ENCODE measurements at regions not wholly inside any gene's neighbourhood (a gene's known extent, or its start where the extent isn't known, plus 50 kb on each side); places are given as distances from the start of the nearest gene placed in this dataset.

DNA sequence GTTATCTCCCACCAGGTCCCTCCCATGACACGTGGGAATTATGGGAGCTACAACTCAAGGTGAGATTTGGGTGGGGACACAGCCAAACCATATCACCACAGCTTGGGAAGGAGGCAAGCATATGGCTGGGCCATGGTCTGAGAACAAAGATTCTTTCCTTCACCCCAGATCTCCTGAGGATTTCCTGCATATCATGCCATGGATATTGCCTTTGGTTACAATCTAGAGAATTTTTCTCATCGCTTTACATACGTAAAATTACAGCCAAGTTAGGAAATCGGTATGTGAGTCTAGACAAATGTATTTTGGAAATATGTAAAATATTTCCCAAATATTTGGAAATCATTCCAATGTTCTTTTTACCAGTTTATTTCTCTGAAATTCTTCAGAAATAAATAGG, 398.3 kb downstream of the RFC3 start:
- no peaks in the 10 kb centered on the region for H3K27me3 ChIP-seq (ENCODE audit: low read depth, low read length)
- no peaks in the 10 kb centered on the region for H3K9me3 ChIP-seq (ENCODE audit: control insufficient read depth in 1 of 2, low read length in 2 of 2)
- H3K36me3 ChIP-seq (ENCODE audit: control insufficient read depth in 1 of 2, insufficient read depth in 2 of 2, low read length in 2 of 2), result no peaks in the 10 kb centered on the region
- no peaks in the 10 kb centered on the region for H3K4me1 ChIP-seq (ENCODE audit: control insufficient read depth in 1 of 2, insufficient read depth in 2 of 2, low read length in 2 of 2)
- no peak overlapping the region for H3K4me3 ChIP-seq (ENCODE audit: low read depth in 1 of 2, low read length in 2 of 2)
- no peak overlapping the region for H3K27ac ChIP-seq (ENCODE audit: low read length)

DNA sequence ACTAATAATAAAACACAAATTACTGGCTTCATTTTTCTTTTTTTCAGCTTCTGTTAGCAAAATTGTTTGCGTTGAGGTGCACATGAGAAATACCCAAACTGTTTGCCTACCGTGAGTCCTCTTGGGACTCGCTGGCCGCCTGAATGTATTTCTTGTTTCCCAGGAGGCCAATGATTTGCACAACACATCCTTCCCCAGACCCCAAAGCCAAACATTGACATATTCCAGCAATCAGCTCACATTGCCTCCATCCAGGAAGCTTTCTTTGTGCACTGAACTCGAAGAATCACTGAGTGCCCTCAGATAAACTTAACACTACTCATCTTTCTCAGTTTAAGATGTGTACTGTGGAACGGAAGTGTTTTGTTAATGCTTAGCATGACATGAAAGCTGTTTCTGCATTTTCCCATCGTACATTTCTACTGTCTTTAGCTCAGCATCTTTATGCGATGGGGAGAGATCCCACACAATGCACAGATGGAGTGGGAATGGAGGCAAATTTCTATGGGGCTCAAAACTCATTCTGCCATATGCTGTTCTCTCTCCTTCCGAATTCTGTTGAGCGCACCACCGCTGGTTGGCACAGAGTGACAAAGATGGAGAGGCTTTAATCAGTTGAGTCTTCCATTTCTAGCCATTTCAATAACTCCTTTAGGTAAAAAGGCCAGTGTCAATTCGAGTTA, 399.5 kb downstream of the RFC3 start:
- no peaks in the 10 kb centered on the region for H3K9me3 ChIP-seq (ENCODE audit: control insufficient read depth in 1 of 2, low read length in 2 of 2)
- no peaks in the 10 kb centered on the region for H3K4me1 ChIP-seq (ENCODE audit: control insufficient read depth in 1 of 2, insufficient read depth in 2 of 2, low read length in 2 of 2)
- no peaks in the 10 kb centered on the region for H3K27me3 ChIP-seq (ENCODE audit: low read depth, low read length)
- H3K36me3 ChIP-seq (ENCODE audit: control insufficient read depth in 1 of 2, insufficient read depth in 2 of 2, low read length in 2 of 2), result no peaks in the 10 kb centered on the region
- H3K27ac ChIP-seq (ENCODE audit: low read length), result no peak overlapping the region
- no peak overlapping the region for H3K4me3 ChIP-seq (ENCODE audit: low read depth in 1 of 2, low read length in 2 of 2)

DNA sequence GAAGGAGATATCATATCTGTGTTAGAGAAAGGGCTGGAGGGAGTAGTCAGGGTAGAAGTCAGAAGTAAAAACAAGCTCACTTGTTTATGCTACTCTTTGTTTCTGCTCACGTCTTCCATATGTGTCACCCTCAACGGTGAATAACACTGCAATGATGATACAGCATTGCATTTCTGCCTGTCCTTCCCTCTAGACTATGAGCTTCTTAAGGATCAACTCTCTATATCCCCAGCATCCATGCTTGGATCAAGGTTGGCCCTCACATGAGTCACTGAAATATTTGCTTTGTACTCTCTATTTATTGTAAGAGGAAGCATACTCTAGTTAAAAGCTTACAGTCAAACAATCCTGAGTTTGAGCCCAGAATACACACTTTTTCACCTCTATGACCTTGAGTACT, 406.0 kb downstream of the RFC3 start:
- H3K36me3 ChIP-seq (ENCODE audit: control insufficient read depth in 1 of 2, insufficient read depth in 2 of 2, low read length in 2 of 2), result no peaks in the 10 kb centered on the region
- no peaks in the 10 kb centered on the region for H3K27me3 ChIP-seq (ENCODE audit: low read depth, low read length)
- no peak overlapping the region for H3K27ac ChIP-seq (ENCODE audit: low read length)
- H3K4me3 ChIP-seq (ENCODE audit: low read depth in 1 of 2, low read length in 2 of 2), result no peak overlapping the region
- no peaks in the 10 kb centered on the region for H3K4me1 ChIP-seq (ENCODE audit: control insufficient read depth in 1 of 2, insufficient read depth in 2 of 2, low read length in 2 of 2)
- peaks cover 0 to 6% of the 10 kb centered on the region in 2 donors for H3K9me3 ChIP-seq (ENCODE audit: control insufficient read depth in 1 of 2, low read length in 2 of 2)

DNA sequence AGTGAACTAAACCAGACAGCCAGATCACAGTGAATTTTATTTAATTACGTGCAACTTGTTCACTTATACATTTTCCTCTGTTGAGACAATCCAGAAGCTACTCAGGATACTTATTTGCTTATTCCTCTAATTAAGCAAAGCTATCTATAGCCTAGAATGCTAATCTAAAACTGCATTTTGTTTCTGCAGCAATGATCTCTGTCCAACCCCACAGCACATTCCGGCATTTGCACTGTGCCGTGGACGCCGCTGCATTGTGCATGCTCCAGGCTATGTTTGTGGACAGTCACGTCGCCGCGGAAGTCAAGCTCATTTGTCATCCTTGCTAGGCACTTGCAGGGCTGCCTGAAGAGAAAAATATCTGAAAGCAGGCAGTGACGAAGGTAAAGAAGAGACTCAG, 406.9 kb downstream of the RFC3 start:
- Histone ChIP-seq H3K4me3 (ENCODE audit: low read depth in 1 of 2, low read length in 2 of 2) (peak overlapping the region in 1 of 2 donors; percentile 11), H3K9me3 (ENCODE audit: control insufficient read depth in 1 of 2, low read length in 2 of 2) (peaks cover 0 to 6% of the 10 kb centered on the region in 2 donors), H3K36me3 (ENCODE audit: control insufficient read depth in 1 of 2, insufficient read depth in 2 of 2, low read length in 2 of 2) (no peaks in the 10 kb centered on the region)

DNA sequence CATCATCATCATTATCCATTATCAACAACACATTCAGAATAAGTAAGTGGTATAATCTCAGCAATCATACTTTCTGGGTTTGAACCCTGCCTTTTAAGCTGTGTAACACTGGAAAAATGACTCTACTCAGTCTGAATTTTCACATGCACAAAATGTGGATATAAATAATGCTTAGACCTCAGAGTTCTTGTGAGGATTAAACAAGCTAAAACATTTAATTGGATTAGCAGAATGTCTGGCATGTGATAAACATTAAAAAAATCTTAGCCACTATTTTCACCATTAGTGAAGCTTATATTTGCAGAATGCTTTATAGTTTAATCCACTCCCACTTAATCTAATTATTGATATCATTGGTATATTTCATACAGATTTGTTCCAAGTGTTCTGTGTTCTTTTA, 412.3 kb downstream of the RFC3 start:
- Histone ChIP-seq H3K4me1 (ENCODE audit: control insufficient read depth in 1 of 2, insufficient read depth in 2 of 2, low read length in 2 of 2) (no peaks in the 10 kb centered on the region), H3K36me3 (ENCODE audit: control insufficient read depth in 1 of 2, insufficient read depth in 2 of 2, low read length in 2 of 2) (no peaks in the 10 kb centered on the region), H3K27ac (ENCODE audit: low read length) (no peak overlapping the region), H3K27me3 (ENCODE audit: low read depth, low read length) (no peaks in the 10 kb centered on the region), H3K9me3 (ENCODE audit: control insufficient read depth in 1 of 2, low read length in 2 of 2) (peaks cover 0 to 11% of the 10 kb centered on the region in 2 donors), H3K4me3 (ENCODE audit: low read depth in 1 of 2, low read length in 2 of 2) (no peak overlapping the region)

More for the DNA sequence above, 406.9 kb downstream of the RFC3 start:
- no peaks in the 10 kb centered on the region for H3K4me1 ChIP-seq (ENCODE audit: control insufficient read depth in 1 of 2, insufficient read depth in 2 of 2, low read length in 2 of 2)
- H3K27ac ChIP-seq (ENCODE audit: low read length), result no peak overlapping the region
- H3K27me3 ChIP-seq (ENCODE audit: low read depth, low read length), result no peaks in the 10 kb centered on the region

DNA sequence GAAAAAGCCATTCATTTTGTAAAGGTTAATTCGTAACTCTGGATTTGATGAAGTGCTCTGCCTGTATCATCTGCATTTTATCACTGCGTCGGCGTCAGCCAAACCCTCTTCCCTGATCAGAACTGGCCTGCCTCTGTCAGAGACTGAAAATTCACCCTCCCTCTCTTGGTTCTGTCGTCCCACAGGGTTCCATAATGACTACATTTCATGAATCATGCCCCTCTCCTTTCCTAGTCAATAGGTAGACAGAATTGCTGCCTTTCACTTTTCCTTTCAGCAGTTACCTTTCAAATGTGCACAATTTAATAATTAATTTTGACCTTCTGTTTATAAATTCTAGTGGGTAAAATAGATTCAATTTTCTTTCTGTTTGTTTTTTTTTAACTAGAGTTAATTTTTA, 423.4 kb downstream of the RFC3 start:
- no peaks in the 10 kb centered on the region for H3K9me3 ChIP-seq (ENCODE audit: control insufficient read depth in 1 of 2, low read length in 2 of 2)
- no peak overlapping the region for H3K4me3 ChIP-seq (ENCODE audit: low read depth in 1 of 2, low read length in 2 of 2)
- H3K36me3 ChIP-seq (ENCODE audit: control insufficient read depth in 1 of 2, insufficient read depth in 2 of 2, low read length in 2 of 2), result no peaks in the 10 kb centered on the region
- H3K4me1 ChIP-seq (ENCODE audit: control insufficient read depth in 1 of 2, insufficient read depth in 2 of 2, low read length in 2 of 2), result no peaks in the 10 kb centered on the region
- no peak overlapping the region for H3K27ac ChIP-seq (ENCODE audit: low read length)
- H3K27me3 ChIP-seq (ENCODE audit: low read depth, low read length), result no peaks in the 10 kb centered on the region

DNA sequence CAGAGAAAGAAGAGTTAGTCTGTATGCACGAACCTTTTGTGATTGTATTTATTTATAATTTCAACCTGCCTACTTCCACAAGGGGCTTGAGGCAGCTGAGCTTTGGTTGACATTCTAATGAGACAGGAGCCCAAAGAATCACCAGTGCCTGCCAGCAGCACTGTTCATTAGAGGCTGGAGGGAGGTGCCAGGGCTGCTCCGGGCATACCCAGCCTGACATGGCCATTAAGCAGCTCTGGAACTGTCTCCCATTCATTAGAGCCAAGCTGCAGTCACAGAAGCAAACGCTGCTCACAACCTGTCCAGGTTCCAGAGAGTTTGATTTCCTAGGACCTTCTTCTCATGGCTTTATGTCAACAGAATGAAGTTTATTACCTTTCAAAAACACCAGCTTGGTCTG, 425.5 kb downstream of the RFC3 start:
- Histone ChIP-seq H3K36me3 (ENCODE audit: control insufficient read depth in 1 of 2, insufficient read depth in 2 of 2, low read length in 2 of 2) (no peaks in the 10 kb centered on the region), H3K9me3 (ENCODE audit: control insufficient read depth in 1 of 2, low read length in 2 of 2) (no peaks in the 10 kb centered on the region), H3K4me3 (ENCODE audit: low read depth in 1 of 2, low read length in 2 of 2) (no peak overlapping the region), H3K4me1 (ENCODE audit: control insufficient read depth in 1 of 2, insufficient read depth in 2 of 2, low read length in 2 of 2) (no peaks in the 10 kb centered on the region), H3K27me3 (ENCODE audit: low read depth, low read length) (no peaks in the 10 kb centered on the region), H3K27ac (ENCODE audit: low read length) (no peak overlapping the region)

DNA sequence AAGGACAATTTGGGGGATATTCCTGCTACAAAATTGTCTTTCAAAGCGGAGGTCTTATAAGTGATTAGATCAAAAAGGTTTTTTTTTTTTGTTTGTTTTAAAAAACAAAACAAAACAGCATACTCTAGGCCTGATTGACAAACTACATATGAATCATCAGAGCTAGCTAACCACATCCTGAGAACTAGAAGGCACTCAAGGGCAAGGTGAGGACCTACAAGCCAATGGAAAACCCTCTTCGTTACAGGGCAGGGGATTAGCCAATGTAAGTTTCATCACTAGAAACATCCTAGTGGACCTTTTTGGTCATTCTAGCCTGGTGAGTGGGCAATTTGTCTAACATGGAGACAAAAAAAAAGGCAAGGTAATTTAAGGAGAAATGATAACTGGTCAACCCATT, 428.6 kb downstream of the RFC3 start:
- H3K36me3 ChIP-seq (ENCODE audit: control insufficient read depth in 1 of 2, insufficient read depth in 2 of 2, low read length in 2 of 2), result no peaks in the 10 kb centered on the region
- H3K4me3 ChIP-seq (ENCODE audit: low read depth in 1 of 2, low read length in 2 of 2), result no peak overlapping the region
- no peaks in the 10 kb centered on the region for H3K9me3 ChIP-seq (ENCODE audit: control insufficient read depth in 1 of 2, low read length in 2 of 2)
- no peaks in the 10 kb centered on the region for H3K4me1 ChIP-seq (ENCODE audit: control insufficient read depth in 1 of 2, insufficient read depth in 2 of 2, low read length in 2 of 2)
- H3K27me3 ChIP-seq (ENCODE audit: low read depth, low read length), result no peaks in the 10 kb centered on the region
- no peak overlapping the region for H3K27ac ChIP-seq (ENCODE audit: low read length)

DNA sequence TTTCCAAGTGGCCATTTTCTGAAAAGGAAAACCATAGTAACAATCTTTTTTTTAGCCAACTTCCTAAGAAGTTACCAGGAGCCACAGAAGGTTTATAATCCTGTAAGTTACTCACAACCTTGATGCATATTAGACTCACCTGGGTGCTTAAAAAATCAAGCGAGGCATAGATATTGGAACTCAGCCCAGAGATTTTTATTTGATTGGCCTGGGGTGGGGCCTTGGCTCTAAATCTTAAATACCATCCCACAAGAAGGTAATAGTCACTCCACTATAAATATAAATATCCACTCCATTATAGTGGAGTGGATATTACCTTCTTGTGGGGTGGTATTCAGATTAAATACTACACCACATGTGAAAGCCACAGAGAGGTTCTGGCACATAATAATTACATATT, 429.6 kb downstream of the RFC3 start:
- Histone ChIP-seq H3K4me1 (ENCODE audit: control insufficient read depth in 1 of 2, insufficient read depth in 2 of 2, low read length in 2 of 2) (no peaks in the 10 kb centered on the region), H3K27ac (ENCODE audit: low read length) (no peak overlapping the region), H3K4me3 (ENCODE audit: low read depth in 1 of 2, low read length in 2 of 2) (no peak overlapping the region), H3K9me3 (ENCODE audit: control insufficient read depth in 1 of 2, low read length in 2 of 2) (no peaks in the 10 kb centered on the region), H3K36me3 (ENCODE audit: control insufficient read depth in 1 of 2, insufficient read depth in 2 of 2, low read length in 2 of 2) (no peaks in the 10 kb centered on the region), H3K27me3 (ENCODE audit: low read depth, low read length) (no peaks in the 10 kb centered on the region)

DNA sequence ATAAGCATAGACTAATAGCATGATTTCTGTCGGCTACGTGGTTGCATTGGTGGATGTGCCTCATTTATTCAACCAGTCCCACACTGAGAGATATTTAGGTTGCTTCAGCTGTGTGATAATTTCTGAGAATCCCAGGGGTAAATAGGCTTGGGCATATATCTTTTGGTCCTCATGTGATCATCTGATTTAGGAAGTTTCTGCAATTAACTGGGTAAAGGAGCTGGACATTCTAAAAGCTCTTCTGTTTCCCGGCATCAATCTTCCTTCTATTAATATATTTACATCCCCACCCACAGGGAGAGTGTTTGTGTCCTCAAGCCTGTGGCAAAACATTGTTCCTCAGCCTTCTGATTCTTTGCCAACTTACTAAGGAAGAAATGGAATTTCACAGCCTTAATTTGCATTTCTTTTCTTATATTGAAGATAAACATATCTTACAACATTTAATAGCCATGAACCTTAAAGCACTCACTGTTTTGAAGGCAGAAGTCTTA, 431.6 kb downstream of the RFC3 start:
- no peak overlapping the region for H3K27ac ChIP-seq (ENCODE audit: low read length)
- no peak overlapping the region for H3K4me3 ChIP-seq (ENCODE audit: low read depth in 1 of 2, low read length in 2 of 2)
- H3K9me3 ChIP-seq (ENCODE audit: control insufficient read depth in 1 of 2, low read length in 2 of 2), result peaks cover 0 to 2% of the 10 kb centered on the region in 2 donors
- H3K27me3 ChIP-seq (ENCODE audit: low read depth, low read length), result no peaks in the 10 kb centered on the region
- no peaks in the 10 kb centered on the region for H3K36me3 ChIP-seq (ENCODE audit: control insufficient read depth in 1 of 2, insufficient read depth in 2 of 2, low read length in 2 of 2)
- H3K4me1 ChIP-seq (ENCODE audit: control insufficient read depth in 1 of 2, insufficient read depth in 2 of 2, low read length in 2 of 2), result no peaks in the 10 kb centered on the region

DNA sequence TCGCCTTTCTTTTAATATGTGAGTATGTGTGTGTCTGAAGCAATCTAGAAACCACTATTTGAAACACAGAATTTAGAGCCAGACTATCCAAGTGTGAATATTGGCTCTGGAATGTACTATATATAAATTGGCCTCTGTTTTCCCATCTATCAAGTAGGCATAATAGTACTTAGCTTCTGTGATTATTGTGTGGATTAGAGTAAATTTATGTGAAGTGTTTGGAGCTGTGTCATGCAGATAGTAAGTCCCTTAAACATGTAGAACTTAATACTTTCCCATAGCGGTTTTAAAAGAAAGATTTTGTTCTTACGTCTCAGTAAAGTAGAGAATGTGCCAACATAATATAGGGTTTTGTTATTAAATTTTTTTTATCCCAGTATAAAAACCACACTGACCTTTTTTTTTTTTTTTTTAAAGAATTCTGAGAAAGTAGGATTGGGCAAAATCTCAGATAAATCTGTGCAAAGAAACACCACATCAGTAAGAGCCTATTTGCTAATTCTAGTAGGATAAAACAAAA, 432.3 kb downstream of the RFC3 start:
- Histone ChIP-seq H3K9me3 (ENCODE audit: control insufficient read depth in 1 of 2, low read length in 2 of 2) (peaks cover 0 to 2% of the 10 kb centered on the region in 2 donors), H3K36me3 (ENCODE audit: control insufficient read depth in 1 of 2, insufficient read depth in 2 of 2, low read length in 2 of 2) (no peaks in the 10 kb centered on the region), H3K4me1 (ENCODE audit: control insufficient read depth in 1 of 2, insufficient read depth in 2 of 2, low read length in 2 of 2) (no peaks in the 10 kb centered on the region), H3K27ac (ENCODE audit: low read length) (no peak overlapping the region), H3K27me3 (ENCODE audit: low read depth, low read length) (no peaks in the 10 kb centered on the region), H3K4me3 (ENCODE audit: low read depth in 1 of 2, low read length in 2 of 2) (no peak overlapping the region)

DNA sequence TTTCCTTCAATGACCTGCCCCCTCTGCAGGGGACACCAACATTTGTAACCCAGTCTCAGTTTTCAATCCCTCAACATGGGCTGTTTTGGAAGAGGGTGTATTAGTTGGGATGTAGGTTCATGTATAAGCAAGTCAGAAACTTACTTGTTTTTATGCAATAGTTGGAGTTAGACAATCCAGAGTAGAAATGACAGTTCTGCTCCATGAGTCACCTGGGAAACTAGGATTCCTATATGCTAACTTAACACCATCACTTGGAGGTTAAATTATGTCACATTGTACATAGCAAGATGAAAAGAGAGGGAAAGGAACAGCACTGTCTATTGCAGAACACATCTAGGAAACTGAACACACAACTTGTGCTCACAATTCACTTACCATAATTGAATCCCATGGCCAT, 436.4 kb downstream of the RFC3 start:
- Histone ChIP-seq H3K27ac (ENCODE audit: low read length) (no peak overlapping the region), H3K9me3 (ENCODE audit: control insufficient read depth in 1 of 2, low read length in 2 of 2) (peaks cover 0 to 2% of the 10 kb centered on the region in 2 donors), H3K27me3 (ENCODE audit: low read depth, low read length) (no peaks in the 10 kb centered on the region), H3K36me3 (ENCODE audit: control insufficient read depth in 1 of 2, insufficient read depth in 2 of 2, low read length in 2 of 2) (no peaks in the 10 kb centered on the region), H3K4me3 (ENCODE audit: low read depth in 1 of 2, low read length in 2 of 2) (no peak overlapping the region), H3K4me1 (ENCODE audit: control insufficient read depth in 1 of 2, insufficient read depth in 2 of 2, low read length in 2 of 2) (no peaks in the 10 kb centered on the region)
